HG02678 (cell line): ENCODE measurements at regions not wholly inside any gene's neighbourhood (a gene's known extent, or its start where the extent isn't known, plus 50 kb on each side); places are given as distances from the start of the nearest gene placed in this dataset.
"Not testable (repeated sequence)": the region's sequence is repeated elsewhere in the genome, so short reads cannot be mapped to it uniquely, and the experiment has no call there.

Experiments
- ATAC-seq: cut with Tn5 transposase; IDR thresholded peaks from one replicate; pipeline ENCODE4 v1.9.1; 2021; ENCODE audit warnings: mild to moderate bottlenecking, moderate library complexity; ENCODE audit not compliant: unreplicated experiment

- ATAC-seq: no peak
Observed at GRCh38 chr17:71636644-71637043, 484.2 kb upstream of the SOX9 start.

GRCh38 chr17:71638668-71639067, 482.2 kb upstream of the SOX9 start:
- no peak for ATAC-seq

DNA sequence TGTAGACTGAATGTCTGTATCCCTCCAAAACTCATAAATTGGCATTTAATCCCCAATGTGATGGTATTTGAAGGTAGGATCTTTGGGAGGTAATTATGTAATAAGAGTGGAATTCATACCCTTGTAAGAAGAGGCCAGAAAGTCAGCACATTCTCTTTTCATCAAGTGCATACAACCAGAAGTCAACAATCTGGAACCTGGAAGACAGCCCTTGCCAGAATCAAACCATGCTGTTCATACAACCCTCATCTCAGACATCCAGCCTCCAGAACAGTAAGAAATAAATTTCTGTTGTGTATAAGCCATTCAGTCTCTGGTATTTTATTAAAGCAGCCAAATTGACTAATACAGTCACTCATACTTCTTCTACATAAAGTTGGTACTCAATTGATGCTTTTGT, 481.0 kb upstream of the SOX9 start:
- no peak for ATAC-seq

GRCh38 chr17:71646890-71647289, 473.9 kb upstream of the SOX9 start:
- ATAC-seq: not testable (repeated sequence)

- not testable (repeated sequence) for ATAC-seq
Observed at GRCh38 chr17:71648342-71648741, 472.5 kb upstream of the SOX9 start.

GRCh38 chr17:71649941-71650350, 470.9 kb upstream of the SOX9 start:
- no peak for ATAC-seq

- no peak for ATAC-seq
Observed at GRCh38 chr17:71655542-71655941, 465.3 kb upstream of the SOX9 start.

- ATAC-seq: no peak
Observed at GRCh38 chr17:71656964-71657858, 463.6 kb upstream of the SOX9 start.

DNA sequence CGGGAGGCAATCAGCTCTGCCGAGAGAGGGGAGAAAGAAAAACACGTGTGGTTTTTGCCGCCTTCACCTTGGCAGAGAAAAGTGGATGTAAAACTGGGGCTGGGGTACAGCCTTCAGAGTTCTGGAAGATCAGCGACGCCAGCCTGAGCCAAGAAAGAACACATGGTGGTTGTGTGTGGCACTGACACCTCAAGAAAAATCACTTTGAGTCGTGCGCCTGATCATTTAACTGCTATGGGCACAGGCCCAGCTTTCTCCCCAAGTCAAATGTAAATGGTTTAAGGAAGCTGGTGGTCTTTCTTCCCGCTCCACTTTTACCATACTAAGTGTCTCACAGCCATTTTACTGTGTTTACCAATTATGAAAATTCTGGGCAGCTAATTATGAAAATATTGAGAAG, 461.8 kb upstream of the SOX9 start:
- ATAC-seq: no peak

GRCh38 chr17:71664861-71665260, 456.0 kb upstream of the SOX9 start:
- no peak for ATAC-seq

DNA sequence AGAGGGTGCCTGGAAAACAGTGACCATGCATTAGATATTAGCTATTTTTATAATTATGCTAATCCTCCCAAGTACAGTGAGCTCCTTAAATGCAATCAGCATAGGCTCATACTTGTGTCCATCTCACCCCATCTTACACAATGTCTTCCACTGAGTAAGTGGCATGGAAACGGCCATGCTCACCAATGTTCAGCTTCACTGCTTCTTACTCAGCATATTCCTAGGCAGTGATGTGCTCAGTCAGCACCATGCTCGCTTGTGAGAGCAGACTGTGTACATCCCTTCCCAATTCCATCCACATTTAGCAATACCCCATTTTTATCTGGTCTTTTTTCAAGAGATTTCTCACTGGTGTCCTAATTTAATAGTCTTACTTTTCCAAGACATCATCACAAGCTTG, 454.8 kb upstream of the SOX9 start:
- ATAC-seq: no peak

DNA sequence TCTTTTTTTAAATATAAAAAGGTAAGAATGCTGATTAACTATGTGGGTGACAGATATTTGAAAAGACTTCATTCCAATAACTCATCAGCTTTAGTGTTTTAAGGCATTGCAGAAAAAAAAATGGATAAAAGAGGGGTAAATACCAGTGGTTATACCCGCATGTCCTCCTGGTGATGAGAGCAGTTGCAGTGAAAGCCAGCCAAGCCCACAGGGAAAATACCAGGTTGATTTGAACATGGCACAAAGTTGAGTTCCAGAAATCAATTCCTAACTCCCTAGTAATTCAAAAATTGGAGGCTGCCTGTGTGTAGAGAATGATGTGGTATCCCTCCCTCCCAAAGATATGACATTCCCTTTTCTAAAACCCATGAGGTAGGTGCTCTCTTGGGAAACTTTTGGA, 453.2 kb upstream of the SOX9 start:
- no peak for ATAC-seq

DNA sequence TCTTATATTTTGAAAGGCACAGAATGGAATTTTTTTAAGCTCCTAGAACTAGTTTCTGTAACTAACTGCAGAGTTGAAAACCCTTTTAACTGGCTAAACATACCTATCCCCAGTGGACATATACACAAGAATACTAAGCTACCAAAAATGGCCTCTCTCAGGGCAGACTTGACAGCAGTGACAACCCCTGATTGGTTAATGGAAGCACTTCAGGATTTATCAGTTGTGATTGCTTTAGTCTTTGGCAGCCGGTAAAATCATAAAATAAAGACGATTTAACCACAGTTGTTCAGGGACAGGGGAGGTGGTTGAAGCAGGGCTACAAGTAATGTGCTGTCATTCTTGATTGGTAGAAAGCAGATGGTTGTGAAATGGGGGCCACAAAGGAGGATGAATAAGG, 452.0 kb upstream of the SOX9 start:
- ATAC-seq: no peak

DNA sequence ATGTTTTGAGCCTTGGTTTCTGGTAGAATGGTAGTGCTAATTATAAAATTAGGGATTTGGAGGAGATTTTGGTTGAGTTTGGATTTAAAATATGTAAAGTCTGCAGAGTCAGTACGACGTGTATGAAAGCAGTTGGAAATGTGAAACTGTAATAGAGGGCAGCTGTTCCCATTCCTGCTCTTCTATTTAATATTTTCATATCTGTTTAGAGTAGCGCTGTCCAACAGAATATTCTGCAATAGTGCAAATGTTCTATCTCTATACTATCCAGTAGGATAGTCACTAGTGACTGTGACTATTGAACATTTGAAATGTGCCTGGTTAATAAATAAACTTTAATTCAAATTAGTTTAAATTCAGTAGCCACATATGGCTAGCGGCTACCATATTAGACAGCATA, 443.4 kb upstream of the SOX9 start:
- no peak for ATAC-seq

GRCh38 chr17:71679832-71680231, 441.0 kb upstream of the SOX9 start:
- ATAC-seq: no peak

- no peak for ATAC-seq
Observed at GRCh38 chr17:71681427-71682173, 439.2 kb upstream of the SOX9 start.

- no peak for ATAC-seq
Observed at GRCh38 chr17:71682174-71682494, 438.7 kb upstream of the SOX9 start.

GRCh38 chr17:71689782-71690181, 431.0 kb upstream of the SOX9 start:
- ATAC-seq: no peak

GRCh38 chr17:71699907-71700306, 420.9 kb upstream of the SOX9 start:
- no peak for ATAC-seq

DNA sequence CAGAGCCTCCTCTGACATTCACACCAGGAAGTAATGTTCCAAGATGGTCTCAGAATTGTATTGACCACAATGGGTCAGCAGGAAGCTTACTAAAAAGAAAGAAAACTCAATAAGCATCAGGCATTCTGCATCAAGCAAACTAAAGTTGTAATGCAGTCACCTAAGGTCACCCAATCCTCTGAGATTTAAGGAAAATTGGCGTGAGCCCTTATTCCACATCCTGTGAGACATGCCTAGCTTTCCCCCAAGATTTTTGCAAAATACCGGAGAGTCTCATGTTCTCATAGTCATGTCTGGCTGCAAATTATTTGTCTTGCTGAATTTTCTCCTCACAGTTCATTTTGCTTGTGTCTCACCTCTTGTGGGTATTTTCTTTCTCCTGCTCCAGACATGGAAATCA, 417.1 kb upstream of the SOX9 start:
- no peak for ATAC-seq

GRCh38 chr17:71709271-71709890, 411.4 kb upstream of the SOX9 start:
- ATAC-seq: no peak

GRCh38 chr17:71709946-71710345, 410.9 kb upstream of the SOX9 start:
- no peak for ATAC-seq
